GM12878 (cell line): ENCODE measurements at regions not wholly inside any gene's neighbourhood (a gene's known extent, or its start where the extent isn't known, plus 50 kb on each side); places are given as distances from the start of the nearest gene placed in this dataset.

Experiments
- CBX3 ChIP-seq: fragments of 200-600 bp; sonication (generic); IDR thresholded peaks from 2 replicates; pipeline ENCODE4 v1.6.1; 2016; ENCODE audit warnings: low read depth, borderline replicate concordance
- FOS ChIP-seq: IDR thresholded peaks from 3 replicates; pipeline ENCODE4 v1.6.1; 2011; ENCODE audit warnings: borderline replicate concordance; ENCODE audit not compliant: insufficient read length; ENCODE audit errors: extremely low read depth
- MXI1 ChIP-seq: fragments of 150-350 bp; IDR thresholded peaks from 2 replicates; pipeline ENCODE4 v1.6.1; 2011; ENCODE audit warnings: low read depth, mild to moderate bottlenecking, inconsistent platforms, low read length, improper control_type of control experiment
- NFYA ChIP-seq: IDR thresholded peaks from 2 replicates; pipeline ENCODE4 v1.6.1; 2011; ENCODE audit warnings: low read depth, mild to moderate bottlenecking, low read length, improper control_type of control experiment, borderline replicate concordance
- NR2C2 ChIP-seq: IDR thresholded peaks from 2 replicates; pipeline ENCODE4 v1.6.1; 2011; ENCODE audit warnings: borderline replicate concordance, low read depth; ENCODE audit not compliant: control insufficient read depth, insufficient read length
- TF ChIP-seq, protein P1 (sequence below), 3 experiments: IDR thresholded peaks in 2 of 3; conservative IDR thresholded peaks in 1 of 3; 2 replicates each; pipeline ENCODE4 v1.5.1; 2011; ENCODE audit warnings: low read depth in 3 of 3, low read length in 3 of 3, mild to moderate bottlenecking in 3 of 3, control low read depth in 2 of 3, moderate library complexity in 2 of 3, inconsistent platforms in 1 of 3, mixed read lengths in 1 of 3; ENCODE audit not compliant: control insufficient read depth in 2 of 3, insufficient read depth in 1 of 3; ENCODE audit errors: extremely low read depth in 1 of 3

DNA sequence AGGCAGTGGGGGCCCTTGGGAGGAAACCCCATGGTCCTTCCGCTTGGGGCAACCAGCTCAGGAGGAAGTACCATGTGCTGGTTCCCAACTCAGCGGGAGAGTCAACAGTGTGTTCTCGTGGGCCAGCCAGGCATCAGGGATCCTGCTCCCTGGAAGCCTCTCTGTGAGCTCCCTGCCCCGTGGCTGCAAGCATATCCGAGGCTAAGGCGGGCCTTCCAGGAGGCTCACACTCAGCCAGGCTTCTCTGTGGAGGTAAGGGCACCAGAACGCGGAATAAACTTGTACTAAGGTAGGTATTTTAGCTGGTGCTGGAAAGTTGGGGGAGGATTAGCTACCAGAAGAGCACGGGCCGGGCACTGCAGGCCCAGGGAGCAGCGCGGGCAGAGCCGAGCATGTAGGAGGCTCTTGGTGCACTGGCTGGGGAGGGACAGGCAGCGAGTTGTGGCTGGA lies 74.7 kb upstream of the POU3F1 start:
- TF ChIP-seq, protein P1, sequence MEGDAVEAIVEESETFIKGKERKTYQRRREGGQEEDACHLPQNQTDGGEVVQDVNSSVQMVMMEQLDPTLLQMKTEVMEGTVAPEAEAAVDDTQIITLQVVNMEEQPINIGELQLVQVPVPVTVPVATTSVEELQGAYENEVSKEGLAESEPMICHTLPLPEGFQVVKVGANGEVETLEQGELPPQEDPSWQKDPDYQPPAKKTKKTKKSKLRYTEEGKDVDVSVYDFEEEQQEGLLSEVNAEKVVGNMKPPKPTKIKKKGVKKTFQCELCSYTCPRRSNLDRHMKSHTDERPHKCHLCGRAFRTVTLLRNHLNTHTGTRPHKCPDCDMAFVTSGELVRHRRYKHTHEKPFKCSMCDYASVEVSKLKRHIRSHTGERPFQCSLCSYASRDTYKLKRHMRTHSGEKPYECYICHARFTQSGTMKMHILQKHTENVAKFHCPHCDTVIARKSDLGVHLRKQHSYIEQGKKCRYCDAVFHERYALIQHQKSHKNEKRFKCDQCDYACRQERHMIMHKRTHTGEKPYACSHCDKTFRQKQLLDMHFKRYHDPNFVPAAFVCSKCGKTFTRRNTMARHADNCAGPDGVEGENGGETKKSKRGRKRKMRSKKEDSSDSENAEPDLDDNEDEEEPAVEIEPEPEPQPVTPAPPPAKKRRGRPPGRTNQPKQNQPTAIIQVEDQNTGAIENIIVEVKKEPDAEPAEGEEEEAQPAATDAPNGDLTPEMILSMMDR (IDR thresholded peaks at IDR 0.05 in 2 of 3, conservative IDR thresholded peaks at IDR 0.05 in 1 of 3; ENCODE audit: control insufficient read depth in 2 of 3, extremely low read depth in 1 of 3, insufficient read depth in 1 of 3, low read depth in 3 of 3, low read length in 3 of 3) = no peak
- no peak for TF ChIP-seq NFYA
- TF ChIP-seq MXI1 = no peak
- TF ChIP-seq CBX3 = no peak
- TF ChIP-seq NR2C2 = no peak
- TF ChIP-seq FOS = no peak
